ENCODE measurements at regions not wholly inside any gene's neighbourhood (a gene's known extent, or its start where the extent isn't known, plus 50 kb on each side); places are given as distances from the start of the nearest gene placed in this dataset.

GRCh38 chr16:52629296-52629695 is 82.4 kb upstream of the TOX3 start:
- TF ChIP-seq CTCF (IDR thresholded peaks at IDR 0.05 in 4 of 5, conservative IDR thresholded peaks at IDR 0.05 in 1 of 5): no peak
- no peak for TF ChIP-seq POLR2A (IDR thresholded peaks at IDR 0.05)
